Fibroblast of skin of abdomen (primary cell): ENCODE measurements at regions not wholly inside any gene's neighbourhood (a gene's known extent, or its start where the extent isn't known, plus 50 kb on each side); places are given as distances from the start of the nearest gene placed in this dataset.

Experiments
- DNase-seq: peaks from one replicate; pipeline ENCODE4 v3.0.0-alpha.2; 2013

DNA sequence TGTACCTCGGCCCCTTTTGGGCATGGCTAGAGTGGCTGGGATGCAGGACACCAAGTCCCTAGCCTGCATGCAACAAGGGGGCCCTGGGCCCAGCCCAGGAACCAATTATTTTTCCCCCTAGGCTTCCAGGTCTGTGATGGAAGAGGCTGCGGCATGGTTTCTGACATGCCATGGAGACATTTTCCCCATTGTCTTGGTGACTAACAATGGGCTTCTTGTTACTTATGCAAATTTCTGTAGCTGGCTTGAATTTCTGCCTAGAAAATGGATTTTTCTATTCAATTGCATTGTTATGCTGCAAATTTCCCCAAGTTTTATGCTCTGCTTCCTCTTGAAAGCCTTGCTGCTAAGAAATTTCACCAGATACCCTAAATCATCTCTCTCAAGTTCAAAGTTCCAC is 1269.6 kb upstream of the CITED2 start:
- no peak for DNase-seq

DNA sequence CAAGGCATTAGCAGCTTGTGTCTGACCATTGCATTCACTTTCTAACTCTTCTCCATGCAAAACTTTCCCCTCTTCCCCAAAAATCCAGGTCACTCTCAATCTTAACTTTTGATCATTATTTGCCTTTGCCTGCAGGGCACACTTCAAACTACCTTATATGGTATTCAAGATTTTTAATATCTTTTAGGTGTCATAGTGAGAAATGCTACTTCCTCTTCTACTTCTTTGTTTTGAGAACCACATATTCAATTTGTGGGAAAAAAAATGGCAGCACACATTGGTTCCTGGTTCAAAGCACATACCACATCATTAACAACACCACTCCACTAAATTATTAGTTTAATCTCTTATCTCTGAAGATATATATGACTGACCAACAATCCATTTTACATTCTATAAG is 1267.0 kb upstream of the CITED2 start:
- no peak for DNase-seq

DNA sequence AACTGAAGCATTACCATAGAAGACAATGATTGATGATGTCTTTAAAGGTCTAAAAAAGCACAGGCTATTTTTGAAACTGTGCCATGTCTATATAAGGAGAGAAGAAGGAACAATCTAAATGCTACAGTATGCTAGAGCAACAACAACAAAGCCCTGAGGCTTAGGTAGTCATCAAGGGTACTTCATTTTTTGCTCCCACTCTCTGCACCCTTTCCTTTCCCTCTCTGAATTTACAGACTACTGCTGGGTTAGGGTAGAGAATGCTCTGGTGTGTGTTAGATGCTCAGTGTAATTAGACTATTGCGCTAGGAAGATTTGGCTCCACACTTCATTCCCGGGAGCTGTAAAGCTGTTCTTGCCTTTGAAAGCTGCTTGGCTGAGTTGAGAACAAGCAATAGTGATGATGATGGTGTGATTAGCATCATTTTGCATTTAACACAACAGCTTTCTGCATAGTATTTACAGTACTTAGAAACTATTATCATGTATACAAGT is 1262.5 kb upstream of the CITED2 start:
- DNase-seq: peak; percentile 21

DNA sequence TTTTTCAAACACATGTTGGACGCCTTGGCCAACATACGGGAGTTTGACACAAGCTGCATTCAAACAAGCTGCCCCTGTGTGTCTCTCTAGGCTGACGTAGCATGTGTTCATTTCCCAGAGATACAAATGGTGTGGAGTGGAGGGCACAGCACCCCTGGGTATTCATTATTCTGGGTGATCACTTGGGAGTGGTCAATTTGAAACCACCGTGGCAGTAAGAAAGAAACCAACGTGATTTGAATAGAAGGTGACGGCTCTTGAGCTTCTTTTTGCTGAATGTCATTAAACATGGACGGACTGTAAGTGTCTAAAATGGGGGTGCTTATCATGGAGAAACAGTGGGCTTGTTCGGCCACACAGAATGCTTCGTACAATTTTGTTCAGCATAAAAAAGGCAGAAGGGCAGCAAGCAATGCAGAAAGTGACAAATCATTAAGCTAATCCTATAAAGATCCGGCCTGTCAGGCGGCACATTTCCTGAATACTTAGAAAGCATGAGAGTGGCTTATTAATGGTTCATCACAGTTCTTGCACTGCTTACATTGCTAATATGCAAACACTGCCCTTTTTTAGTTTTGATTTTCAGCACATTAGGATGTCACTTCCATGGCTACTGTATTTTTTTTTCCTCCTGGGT is 1261.9 kb upstream of the CITED2 start:
- no peak for DNase-seq

DNA sequence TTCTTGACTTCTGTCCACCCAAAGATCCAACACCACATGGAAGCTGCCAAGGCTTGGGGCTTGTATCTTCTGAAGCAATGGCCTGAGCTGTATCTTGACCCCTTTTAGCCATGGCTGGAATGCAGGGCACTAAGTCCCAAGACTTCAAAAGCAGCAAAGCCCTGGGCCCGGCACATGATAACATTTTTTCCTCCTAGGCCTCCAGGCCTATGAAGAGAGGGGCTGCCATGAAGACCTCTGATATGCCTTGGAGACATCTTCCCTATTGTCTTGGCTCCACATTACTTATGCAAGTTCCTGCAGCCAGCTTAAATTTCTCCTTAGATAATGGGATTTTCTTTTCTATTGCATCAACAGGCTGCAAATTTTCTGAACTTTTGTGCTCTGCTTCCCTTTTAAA is 1252.6 kb upstream of the CITED2 start:
- DNase-seq: no peak

DNA sequence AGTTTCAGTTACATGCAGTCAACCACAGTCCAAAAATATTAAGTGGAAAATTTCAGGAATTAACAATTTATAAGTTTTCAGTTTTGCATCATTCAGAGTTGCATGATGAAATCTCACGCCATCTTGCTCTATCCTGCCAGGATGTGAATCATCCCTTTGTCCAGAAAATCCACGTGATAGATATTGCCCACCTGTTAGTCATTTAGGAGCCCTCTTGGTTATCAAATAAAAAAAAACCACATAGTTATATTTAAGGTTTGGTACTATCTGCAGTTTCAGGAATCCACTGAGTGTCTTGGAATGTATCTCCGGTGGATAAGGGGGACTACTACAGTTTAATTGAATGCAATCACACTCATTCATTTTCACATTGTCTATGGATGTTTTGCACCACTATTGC is 1249.0 kb upstream of the CITED2 start:
- DNase-seq: peak; percentile 95

DNA sequence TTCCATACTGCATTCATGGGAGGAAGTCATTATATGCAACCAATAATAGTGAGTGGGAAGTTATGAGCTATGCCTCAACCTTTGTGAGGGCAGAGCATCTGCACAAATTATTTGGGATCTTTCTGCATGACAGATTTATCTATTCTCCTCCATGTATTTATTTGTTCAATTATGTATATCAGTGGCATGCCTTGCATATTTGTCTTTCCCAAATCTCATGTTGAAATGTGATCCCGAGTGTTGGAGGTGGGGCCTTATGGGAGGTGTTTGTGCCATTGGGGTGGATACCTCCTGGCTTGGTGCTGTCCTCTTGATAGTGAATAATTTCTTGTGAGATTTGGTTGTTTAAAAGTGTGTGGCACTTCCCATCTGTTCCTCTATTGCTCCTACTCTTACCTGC is 1246.0 kb upstream of the CITED2 start:
- peak; percentile 53 for DNase-seq

DNA sequence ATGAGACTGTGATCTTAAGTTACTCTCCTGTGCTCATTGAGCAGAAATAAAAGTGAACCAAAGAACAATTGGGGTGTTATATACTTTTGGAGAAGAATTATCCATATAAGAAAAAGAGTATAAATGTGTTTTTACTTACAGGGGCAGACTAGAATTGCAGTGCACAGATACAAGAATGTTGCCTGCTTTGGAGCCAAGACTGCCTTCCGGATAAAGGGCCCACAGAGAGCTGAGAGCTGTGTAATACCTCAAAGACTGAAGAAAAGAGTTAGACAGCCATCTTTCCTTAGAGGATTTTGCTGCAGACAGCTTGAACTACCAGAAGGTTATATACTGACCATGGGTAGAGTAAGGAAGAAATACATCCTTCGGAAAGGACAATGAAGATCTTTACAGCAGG is 1235.5 kb upstream of the CITED2 start:
- DNase-seq: peak; percentile 41

DNA sequence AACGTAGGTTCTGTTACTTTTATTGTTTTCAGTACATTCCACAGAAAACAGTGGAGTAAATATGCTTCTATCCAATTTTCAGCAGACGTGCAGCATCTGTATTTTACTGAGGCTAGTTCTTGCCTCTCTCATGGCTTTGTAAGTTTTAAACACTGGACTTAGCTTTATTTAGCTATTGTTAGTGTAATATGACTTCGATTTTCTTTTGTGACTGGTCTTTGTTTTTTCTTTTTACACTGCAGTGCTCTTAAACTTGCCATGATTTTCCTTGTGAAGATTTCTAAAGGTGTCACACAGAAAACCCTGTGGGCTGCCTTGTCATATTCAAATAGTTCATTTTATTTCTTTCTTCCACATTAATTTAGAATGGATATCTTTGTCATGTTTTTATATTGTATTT is 1234.9 kb upstream of the CITED2 start:
- DNase-seq: no peak

DNA sequence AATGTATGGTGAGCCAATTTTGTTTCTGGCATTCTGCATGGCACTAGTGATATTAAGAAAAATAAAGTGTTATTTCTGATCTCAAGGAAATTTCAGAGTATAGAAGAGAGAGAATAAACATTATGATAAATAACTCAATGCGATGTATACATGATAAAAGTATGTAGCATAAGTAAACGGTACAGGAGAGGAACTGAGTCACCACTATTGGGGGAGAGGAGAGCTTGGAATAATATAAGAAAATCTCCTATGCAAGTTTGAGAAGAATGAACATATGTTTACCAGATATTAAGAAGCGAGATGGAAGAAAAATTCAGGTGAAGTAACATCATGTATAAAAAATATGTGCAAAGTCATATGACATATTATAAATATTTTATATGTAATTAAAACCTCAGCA is 1230.3 kb upstream of the CITED2 start:
- DNase-seq: peak; percentile 24

DNA sequence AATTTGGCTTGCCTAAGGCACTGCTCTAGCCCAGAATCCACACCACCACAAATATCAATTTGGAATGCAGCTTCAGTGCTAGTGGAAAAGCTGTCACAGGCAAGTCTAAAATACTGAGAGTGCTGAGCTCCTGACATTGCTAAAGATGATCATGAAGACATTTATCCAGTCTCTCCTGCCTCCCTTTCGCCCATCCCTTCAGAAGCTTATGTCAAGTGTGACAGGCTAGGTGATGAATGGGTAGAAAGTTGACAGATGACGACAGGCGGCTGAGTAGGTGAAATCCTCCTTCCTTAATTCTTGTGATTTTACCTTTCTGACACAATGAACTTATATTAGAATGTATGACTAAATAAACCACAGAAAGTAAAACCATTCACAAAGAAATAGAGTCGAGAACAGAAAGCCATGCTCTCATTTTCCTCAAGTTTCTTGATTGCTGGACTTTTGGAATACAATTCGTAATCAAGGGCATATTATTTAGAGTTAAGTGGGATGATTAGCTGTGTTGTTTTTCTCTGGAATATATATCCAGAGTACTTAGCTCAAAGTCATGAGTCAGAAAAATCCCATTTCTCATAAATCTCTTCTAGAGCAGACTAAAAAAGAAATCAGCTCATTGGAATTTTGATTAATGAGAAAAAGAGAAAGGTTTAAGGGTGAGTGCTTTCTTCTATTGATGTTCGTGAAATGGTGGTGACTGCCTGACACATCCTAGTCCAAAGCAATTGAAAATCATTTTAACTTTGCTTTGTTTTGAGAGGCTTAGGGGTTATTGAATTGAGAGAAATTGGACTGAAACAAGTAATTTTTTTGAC is 1228.2 kb upstream of the CITED2 start:
- peak; percentile 77 for DNase-seq

DNA sequence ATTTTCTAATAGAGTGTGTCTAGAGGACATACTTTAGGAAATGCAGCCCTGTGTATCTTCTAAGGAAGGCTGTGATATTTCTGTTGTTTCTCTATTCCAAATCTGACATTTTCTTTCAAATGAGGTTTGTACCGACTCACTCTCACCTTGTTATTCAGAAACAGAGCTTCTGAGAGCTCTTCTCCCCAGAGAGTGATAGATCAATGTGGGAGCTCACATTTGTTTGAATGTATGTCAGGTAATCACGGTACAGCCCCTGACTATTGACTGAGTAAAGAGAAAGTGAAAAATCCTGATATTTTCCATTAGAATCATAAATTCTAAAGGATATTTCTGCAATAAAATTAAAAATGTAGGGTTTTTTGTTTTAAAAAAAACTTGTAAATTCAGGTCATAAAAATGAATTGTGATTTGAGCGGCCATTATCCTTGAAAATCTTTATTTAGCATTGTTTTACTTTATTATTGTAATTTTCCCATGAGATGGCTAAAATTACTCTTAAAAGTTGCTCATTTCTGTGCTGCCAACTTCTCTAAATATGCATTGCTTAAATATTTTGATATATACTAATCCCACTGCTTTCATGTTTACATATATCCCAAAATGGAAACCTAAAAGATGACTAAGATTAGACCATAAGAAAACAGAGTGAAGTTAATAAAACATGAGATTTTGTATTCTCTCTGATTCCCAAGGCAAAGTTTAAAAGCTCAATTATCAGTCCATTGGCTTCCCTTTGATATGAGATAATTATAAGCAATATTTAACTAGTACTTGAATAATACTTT is 1226.8 kb upstream of the CITED2 start:
- no peak for DNase-seq

DNA sequence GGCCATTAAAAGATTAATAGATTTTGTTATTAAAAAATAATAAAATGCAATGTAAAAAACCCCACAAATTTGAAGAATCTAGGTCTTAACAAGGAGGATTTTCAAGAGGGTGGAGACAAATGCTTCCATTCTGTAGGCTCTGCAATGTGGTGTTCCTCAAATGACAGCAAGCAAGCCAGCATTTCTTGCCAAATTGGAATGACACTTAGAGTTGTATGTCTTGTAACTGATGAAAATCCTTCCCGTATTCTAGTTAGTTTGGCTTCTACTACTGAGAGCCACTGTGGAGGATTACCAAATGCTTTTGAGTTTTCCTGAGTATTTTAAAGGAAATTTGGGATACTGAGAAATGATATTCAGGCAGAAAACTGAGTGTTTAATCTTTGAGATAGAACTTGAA is 1225.5 kb upstream of the CITED2 start:
- DNase-seq: no peak

DNA sequence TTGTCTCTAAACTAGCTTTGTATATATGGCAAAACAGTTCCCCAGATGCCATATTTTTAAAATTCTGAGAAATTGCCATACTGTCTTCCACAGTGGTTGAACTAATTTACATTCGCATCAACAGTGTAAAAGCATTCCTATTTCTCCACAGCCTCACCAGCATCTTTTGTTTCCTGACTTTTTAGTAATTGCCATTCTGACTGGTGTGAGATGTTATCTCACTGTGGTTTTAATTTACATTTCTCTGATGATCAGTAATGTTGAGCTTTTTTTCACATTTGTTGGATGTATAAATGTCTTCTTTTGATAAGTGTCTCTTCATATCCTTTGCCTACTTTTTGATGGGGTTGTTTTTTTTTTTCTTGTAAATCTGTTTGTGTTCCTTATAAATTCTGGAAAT is 1222.7 kb upstream of the CITED2 start:
- no peak for DNase-seq

DNA sequence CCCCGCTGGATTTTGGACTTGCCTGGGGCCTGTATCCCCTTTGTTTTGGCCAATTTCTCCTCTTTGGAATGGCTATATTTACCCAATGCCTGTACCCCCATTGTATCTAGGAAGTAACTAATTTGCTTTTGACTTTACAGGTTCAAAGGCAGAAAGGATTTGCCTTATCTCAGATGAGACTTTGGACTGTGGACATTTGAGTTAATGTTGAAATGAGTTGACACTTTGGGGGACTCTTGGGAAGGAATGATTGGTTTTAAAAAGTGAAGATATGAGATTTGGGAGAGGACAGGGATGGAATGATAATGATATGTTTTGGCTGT is 1220.3 kb upstream of the CITED2 start:
- no peak for DNase-seq

DNA sequence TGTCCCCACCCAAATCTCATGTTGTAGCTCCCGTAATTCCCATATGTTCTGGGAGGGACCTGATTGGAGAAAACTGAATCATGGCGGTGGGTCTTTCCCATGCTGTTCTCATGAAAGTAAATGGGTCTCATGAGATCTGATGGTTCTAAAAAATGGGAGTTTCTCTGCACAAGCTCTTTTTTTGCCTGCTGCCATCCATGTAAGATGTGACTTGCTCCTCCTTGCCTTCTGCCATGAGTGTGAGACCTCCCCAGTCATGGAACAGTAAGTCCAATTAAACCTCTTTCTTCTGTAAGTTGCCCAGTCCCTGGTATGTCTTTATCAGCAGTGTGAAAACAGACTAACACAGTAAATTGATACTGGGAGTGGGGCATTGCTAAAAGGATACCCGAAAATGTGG is 1218.4 kb upstream of the CITED2 start:
- DNase-seq: no peak

DNA sequence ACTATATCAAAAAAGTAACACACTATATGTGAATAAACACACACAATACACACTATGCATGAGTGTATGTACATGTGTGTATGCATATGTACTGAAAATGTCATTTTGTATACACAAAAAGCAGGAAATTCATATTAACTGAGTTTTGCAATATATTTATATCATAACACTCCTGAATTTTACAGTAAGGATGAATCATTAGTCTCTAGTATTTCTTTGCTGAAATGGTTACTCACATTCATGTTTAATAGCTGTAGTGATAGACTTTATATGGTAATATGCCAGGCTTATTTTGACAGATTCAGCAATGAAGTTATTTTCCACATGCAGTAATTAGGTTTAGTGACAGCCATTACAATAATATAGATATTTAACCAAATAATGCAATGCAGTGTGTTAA is 1216.2 kb upstream of the CITED2 start:
- DNase-seq: peak; percentile 43

DNA sequence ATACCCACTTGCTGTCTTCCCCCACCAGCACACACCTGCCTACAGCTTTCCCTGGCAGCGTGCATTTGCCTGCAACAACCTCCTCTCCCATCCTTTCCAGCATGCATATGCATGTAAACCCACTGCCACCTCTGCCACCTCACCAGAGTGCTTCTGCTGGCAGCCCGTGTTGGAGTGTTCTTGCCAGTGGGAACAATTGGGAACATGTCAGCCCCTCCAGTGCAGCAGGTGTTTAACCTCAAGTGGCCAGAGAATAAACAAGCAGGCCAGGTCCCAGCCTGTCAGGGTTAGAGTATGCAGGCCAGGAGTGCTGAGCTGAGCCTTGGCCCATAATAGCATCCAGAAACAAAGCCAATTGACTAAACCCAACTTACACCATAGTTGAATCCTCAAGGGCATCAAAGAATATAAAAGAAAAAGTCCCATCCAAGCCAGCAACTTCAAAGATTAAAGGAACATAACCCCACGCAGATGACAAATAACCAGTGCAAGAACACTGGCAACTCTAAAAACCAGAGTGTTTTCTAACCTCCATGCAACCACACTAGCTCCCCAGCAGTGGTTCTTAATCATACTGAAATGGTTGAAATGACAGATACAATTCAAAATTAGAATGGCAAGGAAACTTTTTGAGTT is 1212.1 kb upstream of the CITED2 start:
- no peak for DNase-seq

DNA sequence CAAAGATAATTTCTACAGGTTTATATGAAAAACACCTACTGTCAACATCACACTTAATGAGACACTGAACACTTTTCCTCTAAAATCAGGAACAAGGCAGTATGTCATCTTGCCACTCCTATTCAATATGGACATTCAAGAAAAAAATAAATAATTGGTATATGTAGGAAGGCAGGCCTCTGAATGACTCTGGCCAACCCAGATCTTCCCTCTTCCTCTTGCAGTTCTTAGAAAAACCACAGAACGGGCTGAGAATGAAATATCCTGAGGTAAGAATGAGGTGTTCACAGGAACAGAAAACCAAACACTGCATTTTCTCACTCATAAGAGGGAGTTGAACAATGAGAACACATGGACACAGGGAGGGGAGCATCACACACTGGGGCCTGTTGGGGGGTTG is 1207.2 kb upstream of the CITED2 start:
- DNase-seq: no peak

DNA sequence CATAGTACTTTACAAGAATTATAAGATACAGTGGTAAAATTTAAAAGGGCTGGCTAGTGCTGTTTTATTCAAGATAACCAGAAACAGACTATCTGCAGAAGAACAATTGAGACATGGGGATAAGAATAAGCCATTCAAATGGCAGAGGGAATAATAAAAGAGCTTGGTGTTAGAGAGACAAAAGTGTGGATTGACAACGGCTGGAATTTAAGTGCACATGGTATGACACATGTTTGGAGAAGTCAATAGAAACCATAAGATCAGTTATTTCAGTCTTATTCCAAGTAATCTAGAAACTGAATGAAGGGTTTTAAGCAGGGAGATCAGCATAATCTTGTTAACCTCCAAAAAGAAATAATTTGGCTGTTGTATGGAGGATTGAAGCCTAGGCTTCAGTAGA is 1205.5 kb upstream of the CITED2 start:
- DNase-seq: no peak

DNA sequence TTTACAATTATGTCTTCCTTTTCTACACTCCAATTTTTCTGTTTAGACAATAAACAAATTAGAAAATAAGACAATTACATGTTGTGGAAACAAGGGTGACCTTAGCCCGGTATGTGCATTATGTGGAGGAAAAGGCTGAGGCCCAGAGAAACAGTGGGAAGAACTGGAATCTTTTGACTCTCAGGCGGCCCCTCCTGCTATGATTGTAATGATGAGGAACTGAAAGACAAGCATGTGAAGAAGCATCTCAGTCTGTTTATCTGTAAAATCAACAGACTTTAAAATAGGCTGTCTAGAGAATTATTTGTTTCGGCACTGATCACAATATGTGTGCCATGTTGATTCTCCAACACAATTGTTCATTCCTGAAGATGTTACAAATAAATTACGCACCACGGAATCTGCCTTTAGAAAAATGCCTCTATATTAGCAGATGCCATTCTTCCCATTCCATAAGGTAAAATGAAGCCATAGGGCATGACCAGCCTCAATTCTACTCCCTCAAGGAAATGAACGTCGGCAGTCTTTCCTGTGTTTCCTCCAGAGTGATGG is 1201.6 kb upstream of the CITED2 start:
- DNase-seq: no peak

DNA sequence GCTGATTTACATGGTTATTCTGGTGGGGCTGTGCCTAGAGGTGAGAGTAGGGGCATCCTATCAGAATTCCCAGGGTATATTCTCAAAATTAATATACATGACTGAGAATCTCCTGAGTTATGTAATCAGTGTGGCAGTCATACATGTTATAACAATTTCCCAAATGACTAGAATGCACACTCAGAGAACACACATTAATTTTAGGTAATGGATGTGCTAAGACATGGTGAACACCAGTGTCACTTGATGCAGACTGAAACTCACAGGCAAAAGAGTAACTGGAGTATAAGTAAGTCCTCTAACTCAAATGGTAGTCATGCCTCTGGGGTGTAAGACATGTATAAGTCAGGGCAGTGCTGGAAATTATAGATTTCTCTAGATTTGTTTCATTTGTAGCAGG is 1198.4 kb upstream of the CITED2 start:
- DNase-seq: no peak

DNA sequence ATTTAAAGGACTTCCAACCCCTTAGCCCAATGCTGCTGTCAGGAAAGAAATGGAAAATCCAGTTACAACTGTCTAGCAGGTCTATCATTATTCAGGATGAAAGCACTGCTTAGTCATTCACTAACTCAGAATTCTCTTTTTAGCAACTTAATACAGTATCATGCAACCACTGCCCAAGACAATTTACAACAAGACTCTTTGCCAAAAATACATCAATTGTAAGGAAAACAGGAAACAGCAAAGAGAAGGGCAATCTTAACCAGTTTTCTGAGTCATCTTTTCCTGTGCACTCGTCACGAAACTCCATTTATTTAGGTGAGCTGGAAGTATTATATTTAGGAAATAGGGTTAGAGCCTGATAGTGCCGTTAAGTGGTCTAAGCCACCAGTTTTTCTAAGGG is 1197.7 kb upstream of the CITED2 start:
- DNase-seq: peak; percentile 98
